Stimulated activated CD4-positive, alpha-beta T cell treated with anti-CD3 and anti-CD28 coated beads, Interleukin-4, amount 100 ng/mL, for 24 hours (primary cell): ENCODE measurements at regions not wholly inside any gene's neighbourhood (a gene's known extent, or its start where the extent isn't known, plus 50 kb on each side); places are given as distances from the start of the nearest gene placed in this dataset.
"Not testable (repeated sequence)": the region's sequence is repeated elsewhere in the genome, so short reads cannot be mapped to it uniquely, and the experiment has no call there.

Experiments used
- DNase-seq: peaks from one replicate; pipeline ENCODE4 v3.0.0-alpha.2; 2020

GRCh38 chr1:239952348-239953308 is 139.1 kb upstream of the FMN2 start:
- no peak for DNase-seq

- DNase-seq, result no peak
Observed at GRCh38 chr1:239954836-239955235, 136.8 kb upstream of the FMN2 start.

- DNase-seq, result no peak
Observed at GRCh38 chr1:239955431-239955830, 136.3 kb upstream of the FMN2 start.

GRCh38 chr1:239956263-239956662 is 135.4 kb upstream of the FMN2 start:
- no peak for DNase-seq

GRCh38 chr1:239958063-239958462 is 133.6 kb upstream of the FMN2 start:
- DNase-seq, result no peak

- no peak for DNase-seq
Observed at GRCh38 chr1:239960366-239960765, 131.3 kb upstream of the FMN2 start.

- no peak for DNase-seq
Observed at GRCh38 chr1:239963856-239964255, 127.8 kb upstream of the FMN2 start.

- DNase-seq, result peak; percentile 44
Observed at GRCh38 chr1:239976130-239976968, 115.3 kb upstream of the FMN2 start.

- DNase-seq, result no peak
Observed at GRCh38 chr1:239977416-239977815, 114.3 kb upstream of the FMN2 start.

GRCh38 chr1:239979456-239979855 is 112.2 kb upstream of the FMN2 start:
- no peak for DNase-seq

GRCh38 chr1:239982762-239983161 is 108.9 kb upstream of the FMN2 start:
- no peak for DNase-seq

GRCh38 chr1:239985044-239985443 is 106.6 kb upstream of the FMN2 start:
- no peak for DNase-seq

GRCh38 chr1:239987103-239987745 is 104.5 kb upstream of the FMN2 start:
- no peak for DNase-seq

GRCh38 chr1:239989990-239990389 is 101.7 kb upstream of the FMN2 start:
- no peak for DNase-seq

GRCh38 chr1:239992566-239992965 is 99.1 kb upstream of the FMN2 start:
- DNase-seq, result not testable (repeated sequence)

GRCh38 chr1:239993366-239993765 is 98.3 kb upstream of the FMN2 start:
- DNase-seq, result no peak

GRCh38 chr1:239995281-239995680 is 96.4 kb upstream of the FMN2 start:
- no peak for DNase-seq

GRCh38 chr1:239997160-239997514 is 94.5 kb upstream of the FMN2 start:
- no peak for DNase-seq

- DNase-seq, result no peak
Observed at GRCh38 chr1:239997515-239998311, 94.0 kb upstream of the FMN2 start.

- DNase-seq, result no peak
Observed at GRCh38 chr1:239998312-239998649, 93.4 kb upstream of the FMN2 start.

- no peak for DNase-seq
Observed at GRCh38 chr1:239999170-239999569, 92.5 kb upstream of the FMN2 start.

- no peak for DNase-seq
Observed at GRCh38 chr1:240000634-240001033, 91.0 kb upstream of the FMN2 start.
